ENCODE measurements at regions not wholly inside any gene's neighbourhood (a gene's known extent, or its start where the extent isn't known, plus 50 kb on each side); places are given as distances from the start of the nearest gene placed in this dataset.

GRCh38 chr6:12467706-12468670 is 177.8 kb downstream of the EDN1 start:
- Histone ChIP-seq H3K36me3 (ENCODE audit: low read length) (no peaks in the 10 kb centered on the region), H3K4me3 (ENCODE audit: insufficient read depth, low read length, poor library complexity, severe bottlenecking) (no peak overlapping the region), H3K9me2 (replicated peaks; ENCODE audit: insufficient read depth, low read length) (no peaks in the 10 kb centered on the region), H3K79me2 (ENCODE audit: insufficient read depth, low read length) (no peaks in the 10 kb centered on the region), H4K20me1 (ENCODE audit: low read depth, low read length) (no peaks in the 10 kb centered on the region), H3K9ac (ENCODE audit: low read length) (no peak overlapping the region), H3K27me3 (ENCODE audit: low read length) (no peaks in the 10 kb centered on the region), H3K4me2 (ENCODE audit: low read depth, low read length, poor library complexity, severe bottlenecking) (no peak overlapping the region), H2AFZ (ENCODE audit: low read depth, low read length, severe bottlenecking) (no peak overlapping the region), H3K27ac (ENCODE audit: low read depth, low read length) (no peak overlapping the region), H3F3A (ENCODE audit: insufficient read depth) (no peaks in the 10 kb centered on the region), H3K9me3 (ENCODE audit: insufficient read depth, low read length) (no peaks in the 10 kb centered on the region)
- TF ChIP-seq EZH2phosphoT487 (conservative IDR thresholded peaks at IDR 0.05; ENCODE audit: low read length) (no peak), CTCF (IDR thresholded peaks at IDR 0.05; ENCODE audit: insufficient read depth, low read length, poor library complexity, severe bottlenecking) (no peak)

GRCh38 chr6:12472601-12473038 is 182.5 kb downstream of the EDN1 start:
- H3K9ac ChIP-seq (ENCODE audit: low read length) = no peak overlapping the region
- H3F3A ChIP-seq (ENCODE audit: insufficient read depth) = no peaks in the 10 kb centered on the region
- no peaks in the 10 kb centered on the region for H3K79me2 ChIP-seq (ENCODE audit: insufficient read depth, low read length)
- no peaks in the 10 kb centered on the region for H3K36me3 ChIP-seq (ENCODE audit: low read length)
- TF ChIP-seq EZH2phosphoT487 (conservative IDR thresholded peaks at IDR 0.05; ENCODE audit: low read length) = no peak
- no peak for TF ChIP-seq CTCF (IDR thresholded peaks at IDR 0.05; ENCODE audit: insufficient read depth, low read length, poor library complexity, severe bottlenecking)
- no peaks in the 10 kb centered on the region for H3K27me3 ChIP-seq (ENCODE audit: low read length)
- no peak overlapping the region for H3K4me3 ChIP-seq (ENCODE audit: insufficient read depth, low read length, poor library complexity, severe bottlenecking)
- no peaks in the 10 kb centered on the region for H3K9me3 ChIP-seq (ENCODE audit: insufficient read depth, low read length)
- H3K4me2 ChIP-seq (ENCODE audit: low read depth, low read length, poor library complexity, severe bottlenecking) = no peak overlapping the region
- no peak overlapping the region for H3K27ac ChIP-seq (ENCODE audit: low read depth, low read length)
- H4K20me1 ChIP-seq (ENCODE audit: low read depth, low read length) = no peaks in the 10 kb centered on the region
- no peak overlapping the region for H2AFZ ChIP-seq (ENCODE audit: low read depth, low read length, severe bottlenecking)
- H3K9me2 ChIP-seq (replicated peaks; ENCODE audit: insufficient read depth, low read length) = no peaks in the 10 kb centered on the region

- Histone ChIP-seq H3K27me3 (ENCODE audit: low read length) (no peaks in the 10 kb centered on the region), H3K9ac (ENCODE audit: low read length) (no peak overlapping the region), H3K36me3 (ENCODE audit: low read length) (no peaks in the 10 kb centered on the region), H4K20me1 (ENCODE audit: low read depth, low read length) (no peaks in the 10 kb centered on the region), H3K4me2 (ENCODE audit: low read depth, low read length, poor library complexity, severe bottlenecking) (no peak overlapping the region), H3K9me2 (replicated peaks; ENCODE audit: insufficient read depth, low read length) (no peaks in the 10 kb centered on the region), H3K9me3 (ENCODE audit: insufficient read depth, low read length) (no peaks in the 10 kb centered on the region), H3K4me3 (ENCODE audit: insufficient read depth, low read length, poor library complexity, severe bottlenecking) (no peak overlapping the region), H3K79me2 (ENCODE audit: insufficient read depth, low read length) (no peaks in the 10 kb centered on the region), H2AFZ (ENCODE audit: low read depth, low read length, severe bottlenecking) (no peak overlapping the region), H3K27ac (ENCODE audit: low read depth, low read length) (no peak overlapping the region), H3F3A (ENCODE audit: insufficient read depth) (no peaks in the 10 kb centered on the region)
- TF ChIP-seq EZH2phosphoT487 (conservative IDR thresholded peaks at IDR 0.05; ENCODE audit: low read length) (no peak), CTCF (IDR thresholded peaks at IDR 0.05; ENCODE audit: insufficient read depth, low read length, poor library complexity, severe bottlenecking) (no peak)
Measured at GRCh38 chr6:12473494-12473893, 183.3 kb downstream of the EDN1 start.
